ENCODE measurements at regions not wholly inside any gene's neighbourhood (a gene's known extent, or its start where the extent isn't known, plus 50 kb on each side); places are given as distances from the start of the nearest gene placed in this dataset.

DNA sequence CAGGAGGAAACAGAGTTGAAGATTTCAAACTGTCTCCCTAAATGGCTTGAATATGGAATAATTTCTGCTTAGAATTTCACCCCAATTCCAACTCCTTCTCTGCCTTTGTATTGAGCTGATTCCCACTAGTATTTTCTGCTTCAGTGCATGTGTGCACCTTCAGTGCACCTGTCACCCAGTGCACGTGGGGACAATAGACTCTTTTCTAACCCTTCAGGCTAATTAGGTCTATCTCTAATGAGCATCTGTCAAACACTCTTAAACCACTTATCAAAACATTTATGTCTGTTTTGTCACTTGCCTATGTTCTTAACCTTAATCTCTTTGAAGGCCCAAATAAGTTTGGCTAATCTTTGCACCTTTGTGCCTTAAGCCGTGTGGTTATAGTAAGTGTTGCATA, 232.0 kb upstream of the NETO1 start:
- TF ChIP-seq, protein P1, sequence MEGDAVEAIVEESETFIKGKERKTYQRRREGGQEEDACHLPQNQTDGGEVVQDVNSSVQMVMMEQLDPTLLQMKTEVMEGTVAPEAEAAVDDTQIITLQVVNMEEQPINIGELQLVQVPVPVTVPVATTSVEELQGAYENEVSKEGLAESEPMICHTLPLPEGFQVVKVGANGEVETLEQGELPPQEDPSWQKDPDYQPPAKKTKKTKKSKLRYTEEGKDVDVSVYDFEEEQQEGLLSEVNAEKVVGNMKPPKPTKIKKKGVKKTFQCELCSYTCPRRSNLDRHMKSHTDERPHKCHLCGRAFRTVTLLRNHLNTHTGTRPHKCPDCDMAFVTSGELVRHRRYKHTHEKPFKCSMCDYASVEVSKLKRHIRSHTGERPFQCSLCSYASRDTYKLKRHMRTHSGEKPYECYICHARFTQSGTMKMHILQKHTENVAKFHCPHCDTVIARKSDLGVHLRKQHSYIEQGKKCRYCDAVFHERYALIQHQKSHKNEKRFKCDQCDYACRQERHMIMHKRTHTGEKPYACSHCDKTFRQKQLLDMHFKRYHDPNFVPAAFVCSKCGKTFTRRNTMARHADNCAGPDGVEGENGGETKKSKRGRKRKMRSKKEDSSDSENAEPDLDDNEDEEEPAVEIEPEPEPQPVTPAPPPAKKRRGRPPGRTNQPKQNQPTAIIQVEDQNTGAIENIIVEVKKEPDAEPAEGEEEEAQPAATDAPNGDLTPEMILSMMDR (IDR thresholded peaks at IDR 0.05; ENCODE audit: low read depth, low read length, missing control alignments): no peak
- H3K4me3 ChIP-seq (ENCODE audit: low read depth, low read length): no peak overlapping the region
- no peak for DNase-seq (ENCODE audit: low read depth)

DNA sequence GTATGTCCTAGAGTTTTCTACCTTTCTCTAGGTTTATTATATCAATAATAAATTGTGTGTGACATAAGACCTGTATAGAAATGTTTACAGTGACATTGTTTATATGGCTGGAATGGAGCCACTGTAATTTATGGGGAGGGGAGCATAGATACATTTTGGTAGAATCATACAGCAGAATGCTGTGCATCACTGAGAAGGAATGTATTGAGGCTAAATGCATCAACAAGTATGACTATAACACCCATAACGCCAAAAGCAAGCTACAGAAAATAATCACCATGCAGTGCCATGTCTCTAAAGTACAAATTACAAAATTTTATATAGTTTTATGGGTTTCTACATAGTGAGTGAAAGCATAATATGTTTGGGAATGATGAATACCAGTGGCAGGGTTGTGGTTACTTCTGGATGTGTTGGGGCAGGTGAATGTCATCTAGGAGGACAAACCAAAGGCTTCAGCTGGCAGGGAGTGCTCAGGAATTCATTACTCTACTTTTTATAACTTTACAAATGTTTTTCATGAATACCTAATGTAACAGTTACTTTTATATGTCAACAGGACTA, 226.0 kb upstream of the NETO1 start:
- TF ChIP-seq, protein P1 (IDR thresholded peaks at IDR 0.05; ENCODE audit: low read depth, low read length, missing control alignments): no peak
- DNase-seq (ENCODE audit: low read depth): no peak

DNA sequence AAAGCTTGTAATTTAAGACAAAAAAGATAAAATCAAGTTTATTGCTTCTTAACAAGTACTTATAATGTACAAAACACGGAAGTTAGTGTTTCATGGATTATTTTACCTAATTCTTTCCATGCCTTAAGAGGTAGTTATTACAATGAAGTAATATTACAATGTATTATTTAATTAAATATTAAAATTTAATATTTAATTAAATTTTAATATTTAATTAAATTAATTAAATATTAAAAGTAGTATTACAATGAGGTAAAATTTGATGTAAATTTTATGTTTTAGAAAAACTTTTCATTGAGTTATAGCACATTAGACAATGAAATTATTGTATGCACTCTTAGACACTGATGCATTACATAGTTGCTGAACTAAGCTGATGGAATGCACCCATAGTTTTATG, 220.7 kb upstream of the NETO1 start:
- TF ChIP-seq, protein P1 (IDR thresholded peaks at IDR 0.05; ENCODE audit: low read depth, low read length, missing control alignments): no peak
- no peak for DNase-seq (ENCODE audit: low read depth)
- no peak overlapping the region for H3K4me3 ChIP-seq (ENCODE audit: low read depth, low read length)

More for the DNA sequence above, 226.0 kb upstream of the NETO1 start:
- no peak overlapping the region for H3K4me3 ChIP-seq (ENCODE audit: low read depth, low read length)

DNA sequence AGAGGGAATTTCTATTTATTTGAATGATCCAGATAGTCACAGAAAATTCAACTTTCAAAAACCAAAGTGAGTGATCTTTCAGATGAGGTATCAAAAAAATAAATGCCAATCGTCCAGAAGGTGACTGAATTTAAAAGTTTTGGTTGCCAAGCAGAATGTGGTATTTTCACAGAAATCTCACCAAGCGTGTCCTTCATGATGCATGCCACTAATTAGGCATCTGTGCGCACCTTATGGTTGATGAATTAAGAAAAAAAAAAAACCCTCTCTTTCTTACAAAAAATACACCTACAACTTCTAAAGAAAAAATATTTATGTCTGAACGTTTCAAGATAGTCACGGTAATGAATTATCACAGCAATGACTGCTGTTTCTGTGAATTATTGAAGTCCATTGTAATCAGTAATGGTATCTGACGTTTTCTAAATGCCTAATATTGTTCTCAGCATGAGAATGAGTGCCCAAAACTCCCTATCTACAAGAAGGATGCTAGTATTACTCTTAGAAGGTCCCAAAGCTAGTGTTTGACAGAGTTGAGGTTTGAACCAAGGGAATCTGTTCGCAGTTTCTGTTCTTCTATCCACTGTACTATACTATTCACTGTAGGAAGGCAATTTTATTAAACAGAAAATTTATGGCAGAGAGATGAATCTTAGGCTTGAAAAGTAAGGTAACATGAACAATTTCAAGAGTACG, 219.6 kb upstream of the NETO1 start:
- no peak for DNase-seq (ENCODE audit: low read depth)
- no peak overlapping the region for H3K4me3 ChIP-seq (ENCODE audit: low read depth, low read length)
- TF ChIP-seq, protein P1 (IDR thresholded peaks at IDR 0.05; ENCODE audit: low read depth, low read length, missing control alignments): no peak

DNA sequence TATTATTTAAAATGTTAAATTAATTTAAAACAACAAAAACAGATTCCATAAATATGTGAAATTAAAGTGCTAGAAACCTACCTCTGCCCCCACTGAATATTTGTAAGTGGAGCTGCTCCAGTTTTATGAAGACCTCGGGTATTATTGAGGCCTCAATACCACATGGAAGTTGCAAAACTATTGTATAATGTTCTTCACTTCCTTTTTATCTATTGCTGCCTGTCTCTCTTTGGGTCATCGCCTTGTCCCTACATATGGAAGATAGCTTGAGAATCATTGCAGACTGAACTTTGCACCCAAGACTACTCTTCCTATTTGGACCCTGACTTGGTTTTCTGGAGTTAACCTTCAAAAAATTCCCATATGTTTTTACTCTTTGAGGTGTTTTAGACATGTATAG, 212.1 kb upstream of the NETO1 start:
- DNase-seq (ENCODE audit: low read depth): no peak

DNA sequence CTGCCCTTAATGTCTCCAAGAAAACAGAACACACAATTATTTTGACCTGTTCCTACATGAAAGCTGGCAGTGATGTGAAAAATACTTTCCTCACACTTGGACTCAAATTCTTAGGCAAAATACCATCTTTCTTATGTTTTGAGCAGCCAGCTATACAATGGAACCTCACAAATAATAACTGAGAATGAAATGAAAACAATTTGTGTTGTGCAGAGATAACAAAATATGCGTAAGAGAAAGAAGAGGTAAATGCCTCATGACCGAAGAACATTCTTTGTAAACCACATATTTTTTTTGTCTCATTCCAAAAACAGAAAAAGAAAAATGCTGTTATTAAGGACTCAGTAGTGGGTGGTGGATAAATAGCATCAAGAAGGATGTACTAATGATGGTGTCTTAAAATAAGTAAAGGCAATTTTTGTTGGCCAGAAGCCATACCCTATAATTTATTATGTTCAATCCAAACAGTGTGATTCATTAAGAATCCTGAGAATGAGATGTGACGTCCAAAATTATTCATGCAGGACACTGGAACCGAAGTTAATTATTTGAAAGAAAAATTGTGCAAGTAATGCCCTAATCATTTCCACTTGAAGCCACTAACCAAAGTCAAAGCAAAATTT, 193.0 kb upstream of the NETO1 start:
- TF ChIP-seq, protein P1 (IDR thresholded peaks at IDR 0.05; ENCODE audit: low read depth, low read length, missing control alignments): no peak
- DNase-seq (ENCODE audit: low read depth): no peak
- no peak overlapping the region for H3K4me3 ChIP-seq (ENCODE audit: low read depth, low read length)

More for the DNA sequence above, 212.1 kb upstream of the NETO1 start:
- no peak overlapping the region for H3K4me3 ChIP-seq (ENCODE audit: low read depth, low read length)
- TF ChIP-seq, protein P1 (IDR thresholded peaks at IDR 0.05; ENCODE audit: low read depth, low read length, missing control alignments): no peak

Measured in GM12864 (cell line).